CD4-positive, alpha-beta T cell (primary cell): ENCODE measurements at regions not wholly inside any gene's neighbourhood (a gene's known extent, or its start where the extent isn't known, plus 50 kb on each side); places are given as distances from the start of the nearest gene placed in this dataset.

Experiments
- ATAC-seq: fragments of 200-7000 bp; cut with Tn5 transposase; one replicate; pipeline ENCODE4 v1.10.0; 2022; ENCODE audit warnings: mild to moderate bottlenecking; ENCODE audit not compliant: poor library complexity
- CTCF ChIA-PET: fragments of 350-600 bp; sonication (Branson Sonifier 250); formaldehyde crosslinking; loops from one replicate; lab custom pipeline; 2021; ENCODE audit warnings: antibody characterized with exemption, inconsistent platforms; lab: Charles Lee
- POLR2A ChIA-PET: fragments of 350-600 bp; sonication (Branson Sonifier 250); formaldehyde crosslinking; loops from one replicate; lab custom pipeline; 2021; ENCODE audit warnings: antibody characterized with exemption, inconsistent platforms; lab: Charles Lee
- DNase-seq, 14 experiments: peaks; one replicate each; pipeline ENCODE4 v3.0.0-alpha.2; 2013 to 2020; ENCODE audit warnings: mixed read lengths in 2 of 14
- H3K27ac ChIP-seq, 2 donors: one replicate each; pipeline versions ENCODE4 v1.5.1 to v1.7.0; 2013; ENCODE audit warnings: low read length in 2 of 2, low read depth in 1 of 2, mild to moderate bottlenecking in 1 of 2
- H3K27me3 ChIP-seq, 2 experiments: 1 replicate in 1 of 2; 2 replicates in 1 of 2; pipeline versions ENCODE4 v1.6.1 to v1.7.0; 2013; ENCODE audit warnings: low read length in 2 of 2, control low read depth in 1 of 2, mild to moderate bottlenecking in 1 of 2, moderate library complexity in 1 of 2; ENCODE audit not compliant: insufficient read depth in 2 of 2, control insufficient read depth in 1 of 2
- H3K36me3 ChIP-seq: one replicate; pipeline ENCODE4 v1.6.1; 2013; ENCODE audit warnings: low read length, control low read depth; ENCODE audit not compliant: insufficient read depth
- H3K4me1 ChIP-seq: one replicate; pipeline ENCODE4 v1.6.1; 2013; ENCODE audit warnings: low read length, control low read depth; ENCODE audit not compliant: insufficient read depth
- H3K4me3 ChIP-seq: one replicate; pipeline ENCODE4 v1.5.1; 2013; ENCODE audit warnings: mild to moderate bottlenecking, low read length, moderate library complexity
- H3K9me3 ChIP-seq, 2 experiments: 1 replicate in 1 of 2; 2 replicates in 1 of 2; pipeline versions ENCODE4 v1.6.1 to v1.7.0; 2013; ENCODE audit warnings: low read length in 2 of 2, mild to moderate bottlenecking in 2 of 2, control low read depth in 1 of 2, moderate library complexity in 1 of 2; ENCODE audit not compliant: control insufficient read depth in 1 of 2, insufficient read depth in 1 of 2
- H3K27ac Mint-ChIP-seq: one replicate; pipeline ENCODE4 v1.8.0; 2020; ENCODE audit warnings: mixed read lengths
- H3K27me3 Mint-ChIP-seq: one replicate; pipeline ENCODE4 v1.8.0; 2021; ENCODE audit warnings: mixed read lengths
- H3K36me3 Mint-ChIP-seq: one replicate; pipeline ENCODE4 v1.8.0; 2021; ENCODE audit warnings: low read depth, mixed read lengths
- H3K4me1 Mint-ChIP-seq: one replicate; pipeline ENCODE4 v1.8.0; 2021; ENCODE audit warnings: low read depth, mixed read lengths
- H3K4me3 Mint-ChIP-seq: one replicate; pipeline ENCODE4 v1.8.0; 2020; ENCODE audit warnings: mild to moderate bottlenecking, mixed read lengths
- H3K9me3 Mint-ChIP-seq: one replicate; pipeline ENCODE4 v1.8.0; 2020; ENCODE audit warnings: mixed read lengths
- intact Hi-C, 2 experiments: fragments of 100-400 bp; cut with DNase I in 1 of 2; cut with micrococcal nuclease in 1 of 2; formaldehyde crosslinking; loops; one replicate each; pipeline versions ENCODE4 v1.15.1 to v1.9.0; 2023 to 2025; cut with DNase I, micrococcal nuclease
- TF ChIP-seq, protein P1 (sequence below): fragments of 200-600 bp; IDR thresholded peaks from one replicate; pipeline ENCODE4 v1.8.0; 2022; ENCODE audit warnings: antibody characterized with exemption, mild to moderate bottlenecking

DNA sequence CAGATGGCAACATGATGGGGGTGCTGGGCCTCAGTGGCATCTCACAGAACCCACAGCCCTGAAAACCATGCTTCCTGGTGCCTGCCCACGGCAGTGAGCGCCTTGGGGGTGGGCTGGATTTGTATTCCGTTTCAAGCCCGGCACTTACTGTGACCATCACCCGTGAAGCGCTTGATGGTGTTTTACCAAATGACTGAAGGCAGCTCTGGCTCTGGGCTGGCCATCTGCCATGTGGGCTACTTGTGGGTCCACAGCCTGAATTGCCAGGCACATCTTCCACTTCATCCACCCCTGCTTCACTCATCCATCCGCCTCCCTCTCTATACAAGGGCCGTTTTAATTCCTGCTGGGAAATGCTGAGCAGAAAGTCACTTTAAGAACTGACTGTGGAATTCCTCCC is 250.9 kb upstream of the GMDS start:
- no peaks in the 10 kb centered on the region for H3K4me1 Mint-ChIP-seq
- H3K27me3 Mint-ChIP-seq: peaks cover 5% of the 10 kb centered on the region
- CTCF ChIA-PET: no interaction called here
- Histone ChIP-seq H3K4me3 (no peak overlapping the region), H3K27me3 (no peaks in the 10 kb centered on the region), H3K9me3 (peaks cover 0 to 5% of the 10 kb centered on the region in 2 experiments), H3K27ac (no peak overlapping the region), H3K4me1 (no peaks in the 10 kb centered on the region), H3K36me3 (no peaks in the 10 kb centered on the region)
- ATAC-seq: no peak
- H3K9me3 Mint-ChIP-seq: no peaks in the 10 kb centered on the region
- no peak for DNase-seq
- no peaks in the 10 kb centered on the region for H3K36me3 Mint-ChIP-seq
- intact Hi-C loops: no loop called here
- TF ChIP-seq, protein P1, sequence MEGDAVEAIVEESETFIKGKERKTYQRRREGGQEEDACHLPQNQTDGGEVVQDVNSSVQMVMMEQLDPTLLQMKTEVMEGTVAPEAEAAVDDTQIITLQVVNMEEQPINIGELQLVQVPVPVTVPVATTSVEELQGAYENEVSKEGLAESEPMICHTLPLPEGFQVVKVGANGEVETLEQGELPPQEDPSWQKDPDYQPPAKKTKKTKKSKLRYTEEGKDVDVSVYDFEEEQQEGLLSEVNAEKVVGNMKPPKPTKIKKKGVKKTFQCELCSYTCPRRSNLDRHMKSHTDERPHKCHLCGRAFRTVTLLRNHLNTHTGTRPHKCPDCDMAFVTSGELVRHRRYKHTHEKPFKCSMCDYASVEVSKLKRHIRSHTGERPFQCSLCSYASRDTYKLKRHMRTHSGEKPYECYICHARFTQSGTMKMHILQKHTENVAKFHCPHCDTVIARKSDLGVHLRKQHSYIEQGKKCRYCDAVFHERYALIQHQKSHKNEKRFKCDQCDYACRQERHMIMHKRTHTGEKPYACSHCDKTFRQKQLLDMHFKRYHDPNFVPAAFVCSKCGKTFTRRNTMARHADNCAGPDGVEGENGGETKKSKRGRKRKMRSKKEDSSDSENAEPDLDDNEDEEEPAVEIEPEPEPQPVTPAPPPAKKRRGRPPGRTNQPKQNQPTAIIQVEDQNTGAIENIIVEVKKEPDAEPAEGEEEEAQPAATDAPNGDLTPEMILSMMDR: no peak
- no peak overlapping the region for H3K27ac Mint-ChIP-seq
- H3K4me3 Mint-ChIP-seq: no peak overlapping the region
- POLR2A ChIA-PET: no interaction called here

GRCh38 chr6:2492686-2493523 is 247.5 kb upstream of the GMDS start:
- no peak for ATAC-seq
- Histone ChIP-seq H3K36me3 (no peaks in the 10 kb centered on the region), H3K9me3 (peaks cover 0 to 5% of the 10 kb centered on the region in 2 experiments), H3K27ac (no peak overlapping the region), H3K27me3 (no peaks in the 10 kb centered on the region), H3K4me1 (no peaks in the 10 kb centered on the region), H3K4me3 (no peak overlapping the region)
- Mint-ChIP-seq H3K36me3 (no peaks in the 10 kb centered on the region), H3K4me3 (no peak overlapping the region), H3K9me3 (no peaks in the 10 kb centered on the region), H3K4me1 (no peaks in the 10 kb centered on the region), H3K27ac (no peak overlapping the region), H3K27me3 (peaks cover 5% of the 10 kb centered on the region)
- ChIA-PET POLR2A (no interaction called here), CTCF (no interaction called here)
- intact Hi-C loops: no loop called here
- TF ChIP-seq, protein P1: no peak
- no peak for DNase-seq

DNA sequence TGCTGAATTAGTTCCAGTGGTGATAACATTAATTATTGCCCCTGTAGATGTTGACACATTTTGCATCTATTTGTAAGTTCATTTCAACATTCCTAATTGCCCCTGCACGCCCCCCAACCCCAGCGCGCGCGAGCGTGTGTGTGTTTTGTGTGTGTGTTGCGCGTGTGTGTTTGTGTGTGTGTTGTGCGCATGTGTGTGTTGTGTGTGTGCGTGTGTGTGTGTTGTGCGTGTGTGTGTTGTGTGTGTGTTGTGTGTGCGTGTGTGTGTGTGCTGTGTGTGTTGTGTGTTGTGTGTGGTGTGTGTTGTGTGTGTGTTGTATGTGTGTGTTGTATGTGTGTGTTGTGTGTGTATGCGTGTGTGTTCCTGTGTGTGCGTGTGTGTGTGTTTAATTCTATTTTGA is 245.7 kb upstream of the GMDS start:
- CTCF ChIA-PET: no interaction called here
- POLR2A ChIA-PET: no interaction called here
- no peak for ATAC-seq

More for the DNA sequence above, 245.7 kb upstream of the GMDS start:
- Histone ChIP-seq H3K27ac (no peak overlapping the region), H3K36me3 (no peaks in the 10 kb centered on the region), H3K4me3 (no peak overlapping the region), H3K27me3 (no peaks in the 10 kb centered on the region), H3K9me3 (peaks cover 0 to 3% of the 10 kb centered on the region in 2 experiments), H3K4me1 (no peaks in the 10 kb centered on the region)
- peaks cover 3% of the 10 kb centered on the region for H3K9me3 Mint-ChIP-seq
- no peak overlapping the region for H3K4me3 Mint-ChIP-seq
- no peak overlapping the region for H3K27ac Mint-ChIP-seq
- H3K36me3 Mint-ChIP-seq: no peaks in the 10 kb centered on the region
- intact Hi-C loops: no loop called here
- H3K4me1 Mint-ChIP-seq: no peaks in the 10 kb centered on the region
- TF ChIP-seq, protein P1: no peak
- no peak for DNase-seq
- H3K27me3 Mint-ChIP-seq: no peaks in the 10 kb centered on the region
